Esophagus squamous epithelium (tissue), 4 donors: ENCODE measurements at regions not wholly inside any gene's neighbourhood (a gene's known extent, or its start where the extent isn't known, plus 50 kb on each side); places are given as distances from the start of the nearest gene placed in this dataset.

Experiments used
- CTCF ChIP-seq, 6 experiments: fragments of 450-650 bp in 4 of 6; fragments of 200-600 bp in 2 of 6; sonication (generic) in 2 of 6; IDR thresholded peaks; one replicate each; pipeline ENCODE4 v1.5.1; 2016 to 2019; ENCODE audit warnings: antibody characterized with exemption in 6 of 6, mild to moderate bottlenecking in 4 of 6, moderate library complexity in 4 of 6
- POLR2A ChIP-seq, 4 donors: fragments of 450-650 bp; IDR thresholded peaks; one replicate each; pipeline ENCODE4 v1.6.1; 2017; ENCODE audit warnings: antibody characterized with exemption in 4 of 4, mild to moderate bottlenecking in 4 of 4, moderate library complexity in 3 of 4

DNA sequence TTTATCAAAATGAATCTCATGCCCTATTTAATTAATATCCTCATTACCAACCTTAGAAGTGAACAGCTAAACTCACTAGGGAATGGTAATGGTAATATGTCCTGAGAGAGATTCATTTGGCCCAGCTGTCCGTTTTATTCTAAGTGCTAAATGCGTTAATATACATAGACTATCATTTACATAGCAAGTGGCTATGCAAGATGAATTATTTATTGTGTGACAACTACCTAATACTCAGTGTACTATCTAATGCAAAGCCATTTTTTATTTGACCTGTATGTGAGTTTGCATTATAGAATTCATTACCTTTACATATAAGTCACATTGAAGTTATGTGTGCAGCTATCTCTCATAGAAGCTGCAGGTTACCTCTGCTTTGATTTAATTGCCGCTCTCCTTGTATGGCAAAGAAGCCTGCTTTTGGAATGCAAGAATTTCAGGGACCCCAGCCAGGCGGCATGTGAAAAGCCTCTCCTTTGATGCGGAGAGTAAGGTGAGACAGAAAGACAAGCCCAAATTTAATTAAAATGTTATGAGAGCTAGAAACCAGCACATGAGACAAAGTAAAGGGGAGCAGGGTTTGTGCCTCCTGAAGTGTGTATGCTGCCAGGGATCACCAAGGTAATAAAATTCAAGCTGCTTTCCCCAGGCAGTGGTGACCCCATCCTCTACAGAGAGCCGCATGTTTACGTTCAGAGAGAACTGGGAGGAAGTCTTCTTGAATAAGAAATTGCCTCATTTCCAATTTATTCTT is 693.0 kb upstream of the MAP3K7 start:
- no peak for TF ChIP-seq CTCF (IDR thresholded peaks at IDR 0.05)
- TF ChIP-seq POLR2A (IDR thresholded peaks at IDR 0.05), result no peak
